PC-3 (cell line): ENCODE measurements at regions not wholly inside any gene's neighbourhood (a gene's known extent, or its start where the extent isn't known, plus 50 kb on each side); places are given as distances from the start of the nearest gene placed in this dataset.

Source experiments
- EZH2 ChIP-seq: fragments of 300-600 bp; sonication (generic); IDR thresholded peaks from one replicate; pipeline ENCODE4 v1.6.1; 2017; ENCODE audit warnings: antibody characterized with exemption, mild to moderate bottlenecking, low read length; ENCODE audit not compliant: unreplicated experiment
- TF ChIP-seq, protein P1 (sequence below): fragments of 300-600 bp; sonication (generic); conservative IDR thresholded peaks from 2 replicates; pipeline ENCODE4 v1.5.1; 2017; ENCODE audit warnings: antibody characterized with exemption, low read depth, mild to moderate bottlenecking, low read length

DNA sequence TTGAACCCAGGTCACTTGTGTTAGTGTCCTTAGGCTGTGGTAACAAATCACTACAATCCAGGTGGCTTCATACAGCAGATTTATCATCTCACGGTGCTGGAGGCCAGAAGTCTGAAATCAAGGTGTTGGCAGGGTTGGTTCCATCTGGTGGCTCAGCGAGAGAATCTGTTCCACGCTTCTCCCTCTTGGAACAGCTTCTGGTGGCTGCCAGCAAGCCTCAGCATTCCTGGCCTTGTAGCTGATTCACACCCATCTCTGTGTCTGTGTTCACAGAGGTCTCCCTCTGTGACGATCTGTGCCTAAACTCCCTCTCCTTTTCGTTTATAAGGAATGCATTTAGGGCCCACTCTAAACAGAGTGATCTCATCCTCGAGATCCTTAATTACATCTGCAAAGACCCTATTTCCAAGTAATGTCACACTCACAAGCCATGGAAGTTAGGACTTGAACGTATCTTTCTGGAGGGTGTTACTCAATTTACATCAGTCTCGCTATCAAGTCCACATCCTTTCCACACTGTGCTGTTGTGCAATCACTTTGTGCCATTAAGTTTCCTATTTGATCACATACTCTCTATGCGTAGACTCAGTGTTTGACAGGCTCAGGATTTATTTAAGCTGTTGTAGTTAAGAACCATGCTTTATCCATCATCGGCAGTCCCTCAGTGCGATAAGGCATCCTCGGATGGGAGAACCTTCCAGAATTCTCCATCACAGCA lies 164.4 kb downstream of the SOCS6 start:
- TF ChIP-seq, protein P1, sequence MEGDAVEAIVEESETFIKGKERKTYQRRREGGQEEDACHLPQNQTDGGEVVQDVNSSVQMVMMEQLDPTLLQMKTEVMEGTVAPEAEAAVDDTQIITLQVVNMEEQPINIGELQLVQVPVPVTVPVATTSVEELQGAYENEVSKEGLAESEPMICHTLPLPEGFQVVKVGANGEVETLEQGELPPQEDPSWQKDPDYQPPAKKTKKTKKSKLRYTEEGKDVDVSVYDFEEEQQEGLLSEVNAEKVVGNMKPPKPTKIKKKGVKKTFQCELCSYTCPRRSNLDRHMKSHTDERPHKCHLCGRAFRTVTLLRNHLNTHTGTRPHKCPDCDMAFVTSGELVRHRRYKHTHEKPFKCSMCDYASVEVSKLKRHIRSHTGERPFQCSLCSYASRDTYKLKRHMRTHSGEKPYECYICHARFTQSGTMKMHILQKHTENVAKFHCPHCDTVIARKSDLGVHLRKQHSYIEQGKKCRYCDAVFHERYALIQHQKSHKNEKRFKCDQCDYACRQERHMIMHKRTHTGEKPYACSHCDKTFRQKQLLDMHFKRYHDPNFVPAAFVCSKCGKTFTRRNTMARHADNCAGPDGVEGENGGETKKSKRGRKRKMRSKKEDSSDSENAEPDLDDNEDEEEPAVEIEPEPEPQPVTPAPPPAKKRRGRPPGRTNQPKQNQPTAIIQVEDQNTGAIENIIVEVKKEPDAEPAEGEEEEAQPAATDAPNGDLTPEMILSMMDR, result no peak
- no peak for TF ChIP-seq EZH2
